Activated T-cell treated with anti-CD3 and anti-CD28 coated beads, Interleukin-2, amount 50 U/mL, for 1 hour (primary cell): ENCODE measurements at regions not wholly inside any gene's neighbourhood (a gene's known extent, or its start where the extent isn't known, plus 50 kb on each side); places are given as distances from the start of the nearest gene placed in this dataset.
A peak's percentile ranks its signal among the peaks of the same experiment; 100 is the strongest.

ENCODE experiments used
- DNase-seq: peaks from one replicate; pipeline ENCODE4 v3.0.0-alpha.2; 2020

GRCh38 chr5:129821477-129822131 is 73.7 kb downstream of the MINAR2 start:
- DNase-seq: no peak

GRCh38 chr5:129830288-129830687 is 74.0 kb upstream of the CHSY3 start:
- no peak for DNase-seq

- DNase-seq: no peak
Observed at GRCh38 chr5:129836321-129836720, 67.9 kb upstream of the CHSY3 start.

GRCh38 chr5:129844764-129845163 is 59.5 kb upstream of the CHSY3 start:
- no peak for DNase-seq

- peak; percentile 64 for DNase-seq
Observed at GRCh38 chr5:129852747-129853352, 51.4 kb upstream of the CHSY3 start.

- DNase-seq: no peak
Observed at GRCh38 chr5:129853588-129853987, 50.7 kb upstream of the CHSY3 start.
